Uterus (tissue), 2 donors: ENCODE measurements at regions not wholly inside any gene's neighbourhood (a gene's known extent, or its start where the extent isn't known, plus 50 kb on each side); places are given as distances from the start of the nearest gene placed in this dataset.
"Not testable (repeated sequence)": the region's sequence is repeated elsewhere in the genome, so short reads cannot be mapped to it uniquely, and the experiment has no call there.

Source experiments
- POLR2A ChIP-seq, 2 donors: fragments of 450-650 bp; IDR thresholded peaks; one replicate each; pipeline ENCODE4 v1.6.1; 2016; ENCODE audit warnings: antibody characterized with exemption in 2 of 2, mild to moderate bottlenecking in 1 of 2, moderate library complexity in 1 of 2
- TF ChIP-seq, protein P1 (sequence below), 4 experiments: fragments of 200-600 bp in 2 of 4; fragments of 450-650 bp in 2 of 4; sonication (generic) in 2 of 4; IDR thresholded peaks; one replicate each; pipeline ENCODE4 v1.5.1; 2016 to 2019; ENCODE audit warnings: antibody characterized with exemption in 4 of 4, mild to moderate bottlenecking in 2 of 4, moderate library complexity in 1 of 4

DNA sequence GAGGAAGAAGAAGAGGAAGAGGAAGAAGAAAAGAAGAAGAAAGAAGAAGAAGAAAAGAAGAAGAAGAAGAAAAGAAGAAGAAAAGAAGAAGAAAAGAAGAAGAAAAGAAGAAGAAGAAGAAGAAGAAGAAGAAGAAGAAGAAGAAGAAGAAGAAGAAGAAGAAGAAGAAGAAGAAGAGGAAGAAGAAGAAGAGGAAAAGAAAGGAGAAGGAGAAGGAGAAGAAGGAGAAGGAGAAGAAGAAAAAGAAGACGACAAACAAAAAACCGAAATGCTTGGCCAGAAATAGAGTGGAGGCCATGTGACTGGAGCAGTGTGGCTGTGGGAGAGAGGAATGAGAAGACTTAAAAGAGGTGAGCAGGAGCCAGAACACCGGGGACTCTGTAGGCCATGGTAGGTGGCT, 75.1 kb downstream of the GLUL start:
- TF ChIP-seq, protein P1, sequence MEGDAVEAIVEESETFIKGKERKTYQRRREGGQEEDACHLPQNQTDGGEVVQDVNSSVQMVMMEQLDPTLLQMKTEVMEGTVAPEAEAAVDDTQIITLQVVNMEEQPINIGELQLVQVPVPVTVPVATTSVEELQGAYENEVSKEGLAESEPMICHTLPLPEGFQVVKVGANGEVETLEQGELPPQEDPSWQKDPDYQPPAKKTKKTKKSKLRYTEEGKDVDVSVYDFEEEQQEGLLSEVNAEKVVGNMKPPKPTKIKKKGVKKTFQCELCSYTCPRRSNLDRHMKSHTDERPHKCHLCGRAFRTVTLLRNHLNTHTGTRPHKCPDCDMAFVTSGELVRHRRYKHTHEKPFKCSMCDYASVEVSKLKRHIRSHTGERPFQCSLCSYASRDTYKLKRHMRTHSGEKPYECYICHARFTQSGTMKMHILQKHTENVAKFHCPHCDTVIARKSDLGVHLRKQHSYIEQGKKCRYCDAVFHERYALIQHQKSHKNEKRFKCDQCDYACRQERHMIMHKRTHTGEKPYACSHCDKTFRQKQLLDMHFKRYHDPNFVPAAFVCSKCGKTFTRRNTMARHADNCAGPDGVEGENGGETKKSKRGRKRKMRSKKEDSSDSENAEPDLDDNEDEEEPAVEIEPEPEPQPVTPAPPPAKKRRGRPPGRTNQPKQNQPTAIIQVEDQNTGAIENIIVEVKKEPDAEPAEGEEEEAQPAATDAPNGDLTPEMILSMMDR (IDR thresholded peaks at IDR 0.05): not testable (repeated sequence)
- not testable (repeated sequence) for TF ChIP-seq POLR2A (IDR thresholded peaks at IDR 0.05)
